Type B pancreatic cell (in vitro differentiated cells): ENCODE measurements at regions not wholly inside any gene's neighbourhood (a gene's known extent, or its start where the extent isn't known, plus 50 kb on each side); places are given as distances from the start of the nearest gene placed in this dataset.

Experiments
- DNase-seq: peaks from one replicate; pipeline ENCODE4 v3.0.0; 2021; ENCODE audit warnings: mixed read lengths; ENCODE audit not compliant: unreplicated experiment; ENCODE audit errors: extremely low spot score
- H3K27ac Mint-ChIP-seq: 2 replicates; pipeline ENCODE4 v1.8.0; 2021; ENCODE audit warnings: mild to moderate bottlenecking, mixed read lengths
- H3K27me3 Mint-ChIP-seq: 2 replicates; pipeline ENCODE4 v1.8.0; 2021; ENCODE audit warnings: mixed read lengths
- H3K36me3 Mint-ChIP-seq: 2 replicates; pipeline ENCODE4 v1.8.0; 2021; ENCODE audit warnings: mixed read lengths
- H3K4me1 Mint-ChIP-seq: one replicate; pipeline ENCODE4 v1.8.0; 2021; ENCODE audit warnings: mixed read lengths; ENCODE audit not compliant: unreplicated experiment
- H3K4me3 Mint-ChIP-seq: 2 replicates; pipeline ENCODE4 v1.8.0; 2021; ENCODE audit warnings: mild to moderate bottlenecking, mixed read lengths
- H3K9me3 Mint-ChIP-seq: 2 replicates; pipeline ENCODE4 v1.8.0; 2021; ENCODE audit warnings: mixed read lengths
- CTCF ChIP-seq: fragments of 200-600 bp; sonication (generic); conservative IDR thresholded peaks from 2 replicates; pipeline ENCODE4 v1.5.0; 2021; ENCODE audit warnings: antibody characterized with exemption, mild to moderate bottlenecking

- H3K36me3 Mint-ChIP-seq, result peaks cover 10% of the 10 kb centered on the region
- no peaks in the 10 kb centered on the region for H3K9me3 Mint-ChIP-seq
- peaks cover 3% of the 10 kb centered on the region for H3K27me3 Mint-ChIP-seq
- H3K4me1 Mint-ChIP-seq, result peaks cover 20% of the 10 kb centered on the region
- no peak overlapping the region for H3K4me3 Mint-ChIP-seq
- TF ChIP-seq CTCF, result no peak
- no peak for DNase-seq
- H3K27ac Mint-ChIP-seq, result no peak overlapping the region
Observed at GRCh38 chr12:24533716-24534352, 415.1 kb downstream of the BCAT1 start.

GRCh38 chr12:24530689-24531088 is 418.2 kb downstream of the BCAT1 start:
- peaks cover 19% of the 10 kb centered on the region for H3K36me3 Mint-ChIP-seq
- no peak overlapping the region for H3K27ac Mint-ChIP-seq
- no peak overlapping the region for H3K4me3 Mint-ChIP-seq
- H3K27me3 Mint-ChIP-seq, result peaks cover under 1% of the 10 kb centered on the region
- H3K9me3 Mint-ChIP-seq, result peaks cover 3% of the 10 kb centered on the region
- H3K4me1 Mint-ChIP-seq, result peaks cover 7% of the 10 kb centered on the region
- no peak for TF ChIP-seq CTCF
- no peak for DNase-seq

- DNase-seq, result no peak
- H3K4me3 Mint-ChIP-seq, result no peak overlapping the region
- no peak for TF ChIP-seq CTCF
- peaks cover 10% of the 10 kb centered on the region for H3K9me3 Mint-ChIP-seq
- no peaks in the 10 kb centered on the region for H3K4me1 Mint-ChIP-seq
- H3K36me3 Mint-ChIP-seq, result peaks cover 29% of the 10 kb centered on the region
- no peaks in the 10 kb centered on the region for H3K27me3 Mint-ChIP-seq
- no peak overlapping the region for H3K27ac Mint-ChIP-seq
Observed at GRCh38 chr12:24527102-24527501, 421.8 kb downstream of the BCAT1 start.

- no peak for DNase-seq
- Mint-ChIP-seq H3K36me3 (peaks cover 32% of the 10 kb centered on the region), H3K27ac (no peak overlapping the region), H3K4me1 (no peaks in the 10 kb centered on the region), H3K4me3 (no peak overlapping the region), H3K9me3 (peaks cover 15% of the 10 kb centered on the region), H3K27me3 (no peaks in the 10 kb centered on the region)
- TF ChIP-seq CTCF, result no peak
Observed at GRCh38 chr12:24522736-24523135, 426.2 kb downstream of the BCAT1 start.

- no peak for DNase-seq
- no peak overlapping the region for H3K27ac Mint-ChIP-seq
- peaks cover 28% of the 10 kb centered on the region for H3K36me3 Mint-ChIP-seq
- H3K27me3 Mint-ChIP-seq, result no peaks in the 10 kb centered on the region
- H3K9me3 Mint-ChIP-seq, result peaks cover 12% of the 10 kb centered on the region
- no peak overlapping the region for H3K4me3 Mint-ChIP-seq
- no peak for TF ChIP-seq CTCF
- no peaks in the 10 kb centered on the region for H3K4me1 Mint-ChIP-seq
Observed at GRCh38 chr12:24519759-24520158, 429.1 kb downstream of the BCAT1 start.

GRCh38 chr12:24517000-24517399 is 431.9 kb downstream of the BCAT1 start:
- no peak for TF ChIP-seq CTCF
- Mint-ChIP-seq H3K27ac (no peak overlapping the region), H3K27me3 (peaks cover 4% of the 10 kb centered on the region), H3K4me3 (no peak overlapping the region), H3K36me3 (peaks cover 29% of the 10 kb centered on the region), H3K4me1 (no peaks in the 10 kb centered on the region), H3K9me3 (peaks cover 4% of the 10 kb centered on the region)
- no peak for DNase-seq
